ENCODE measurements at regions not wholly inside any gene's neighbourhood (a gene's known extent, or its start where the extent isn't known, plus 50 kb on each side); places are given as distances from the start of the nearest gene placed in this dataset.

- no peaks in the 10 kb centered on the region for H3K9me3 Mint-ChIP-seq
- H3K27me3 Mint-ChIP-seq: peaks cover 2% of the 10 kb centered on the region
- no peak for DNase-seq
- ATAC-seq: no peak
- H3K27ac Mint-ChIP-seq: no peak overlapping the region
- no peak overlapping the region for H3K4me3 Mint-ChIP-seq
- no peaks in the 10 kb centered on the region for H3K36me3 Mint-ChIP-seq (ENCODE audit: low read depth)
- no peaks in the 10 kb centered on the region for H3K4me1 Mint-ChIP-seq
These were observed 89.9 kb upstream of the PPP1R3A start for GRCh38 chr7:114008696-114009095.

- ATAC-seq (no peak), DNase-seq (no peak)
- Mint-ChIP-seq H3K27me3 (peaks cover 2% of the 10 kb centered on the region), H3K36me3 (ENCODE audit: low read depth) (no peaks in the 10 kb centered on the region), H3K4me3 (no peak overlapping the region), H3K9me3 (peaks cover 3% of the 10 kb centered on the region), H3K4me1 (no peaks in the 10 kb centered on the region), H3K27ac (no peak overlapping the region)
These were observed 88.6 kb upstream of the PPP1R3A start for GRCh38 chr7:114007386-114007785.

GRCh38 chr7:113998934-113999333 is 80.1 kb upstream of the PPP1R3A start:
- no peak for ATAC-seq
- Mint-ChIP-seq H3K9me3 (peaks cover 10% of the 10 kb centered on the region), H3K27ac (no peak overlapping the region), H3K4me3 (no peak overlapping the region), H3K36me3 (ENCODE audit: low read depth) (no peaks in the 10 kb centered on the region), H3K4me1 (no peaks in the 10 kb centered on the region), H3K27me3 (no peaks in the 10 kb centered on the region)
- no peak for DNase-seq

- ATAC-seq: no peak
- DNase-seq: no peak
- Mint-ChIP-seq H3K4me3 (no peak overlapping the region), H3K27ac (no peak overlapping the region), H3K4me1 (no peaks in the 10 kb centered on the region), H3K9me3 (no peaks in the 10 kb centered on the region), H3K36me3 (ENCODE audit: low read depth) (no peaks in the 10 kb centered on the region), H3K27me3 (no peaks in the 10 kb centered on the region)
These were observed 77.6 kb upstream of the PPP1R3A start for GRCh38 chr7:113996405-113996804.

GRCh38 chr7:113986216-113986615 is 67.4 kb upstream of the PPP1R3A start:
- no peaks in the 10 kb centered on the region for H3K9me3 Mint-ChIP-seq
- H3K27ac Mint-ChIP-seq: no peak overlapping the region
- DNase-seq (no peak), ATAC-seq (no peak)
- no peak overlapping the region for H3K4me3 Mint-ChIP-seq
- H3K36me3 Mint-ChIP-seq (ENCODE audit: low read depth): no peaks in the 10 kb centered on the region
- H3K4me1 Mint-ChIP-seq: no peaks in the 10 kb centered on the region
- H3K27me3 Mint-ChIP-seq: peaks cover 3% of the 10 kb centered on the region

GRCh38 chr7:113976508-113976907 is 57.7 kb upstream of the PPP1R3A start:
- no peaks in the 10 kb centered on the region for H3K36me3 Mint-ChIP-seq (ENCODE audit: low read depth)
- H3K9me3 Mint-ChIP-seq: no peaks in the 10 kb centered on the region
- no peak overlapping the region for H3K27ac Mint-ChIP-seq
- DNase-seq: no peak
- no peak for ATAC-seq
- H3K27me3 Mint-ChIP-seq: no peaks in the 10 kb centered on the region
- no peak overlapping the region for H3K4me3 Mint-ChIP-seq
- H3K4me1 Mint-ChIP-seq: no peaks in the 10 kb centered on the region

GRCh38 chr7:113968713-113969112 is 49.9 kb upstream of the PPP1R3A start:
- ATAC-seq (no peak), DNase-seq (no peak)
- no peak overlapping the region for H3K27ac Mint-ChIP-seq
- no peaks in the 10 kb centered on the region for H3K36me3 Mint-ChIP-seq (ENCODE audit: low read depth)
- no peak overlapping the region for H3K4me3 Mint-ChIP-seq
- H3K27me3 Mint-ChIP-seq: no peaks in the 10 kb centered on the region
- H3K4me1 Mint-ChIP-seq: no peaks in the 10 kb centered on the region
- H3K9me3 Mint-ChIP-seq: no peaks in the 10 kb centered on the region
